Loucy (cell line): ENCODE measurements at regions not wholly inside any gene's neighbourhood (a gene's known extent, or its start where the extent isn't known, plus 50 kb on each side); places are given as distances from the start of the nearest gene placed in this dataset.

Source experiments
- CTCF ChIP-seq: fragments of 200-600 bp; sonication (generic); conservative IDR thresholded peaks from 2 replicates; pipeline ENCODE4 v1.5.1; 2014; ENCODE audit warnings: mild to moderate bottlenecking, antibody characterized with exemption, low read length
- EZH2phosphoT487 ChIP-seq: fragments of 200-600 bp; IDR thresholded peaks from 2 replicates; pipeline ENCODE4 v1.6.1; 2018; ENCODE audit warnings: antibody characterized with exemption, mild to moderate bottlenecking, moderate library complexity, borderline replicate concordance

GRCh38 chr3:105304487-105304886, 62.2 kb upstream of the ALCAM start:
- TF ChIP-seq EZH2phosphoT487 = no peak
- no peak for TF ChIP-seq CTCF
